GM20000 (cell line): ENCODE measurements at regions not wholly inside any gene's neighbourhood (a gene's known extent, or its start where the extent isn't known, plus 50 kb on each side); places are given as distances from the start of the nearest gene placed in this dataset.

Source experiments
- DNase-seq: peaks from one replicate; pipeline ENCODE4 v3.0.0; 2012; ENCODE audit warnings: low spot score
- CTCF ChIP-seq: IDR thresholded peaks from 2 replicates; pipeline ENCODE4 v1.5.1; 2012; ENCODE audit warnings: mild to moderate bottlenecking, control low read depth; ENCODE audit errors: extremely low read depth, missing control alignments

GRCh38 chr13:97120346-97120745 is 101.8 kb upstream of the MBNL2 start:
- no peak for TF ChIP-seq CTCF
- no peak for DNase-seq

GRCh38 chr13:97120976-97121375 is 101.2 kb upstream of the MBNL2 start:
- TF ChIP-seq CTCF: no peak
- no peak for DNase-seq

GRCh38 chr13:97121894-97122293 is 100.2 kb upstream of the MBNL2 start:
- no peak for TF ChIP-seq CTCF
- DNase-seq: no peak

- TF ChIP-seq CTCF: no peak
- no peak for DNase-seq
These were observed 99.6 kb upstream of the MBNL2 start for GRCh38 chr13:97122381-97122996.

- TF ChIP-seq CTCF: no peak
- no peak for DNase-seq
These were observed 97.9 kb upstream of the MBNL2 start for GRCh38 chr13:97124206-97124605.

- no peak for DNase-seq
- no peak for TF ChIP-seq CTCF
These were observed 97.0 kb upstream of the MBNL2 start for GRCh38 chr13:97124915-97125809.
